Activated CD4-positive, CD25-positive, alpha-beta regulatory T cell treated with anti-CD3 and anti-CD28 coated beads, Interleukin-2, amount 50 U/mL, for 24 hours (primary cell): ENCODE measurements at regions not wholly inside any gene's neighbourhood (a gene's known extent, or its start where the extent isn't known, plus 50 kb on each side); places are given as distances from the start of the nearest gene placed in this dataset.

Experiments used
- ATAC-seq, 2 donors: fragments of 150-1000 bp; cut with Tn5 transposase; one replicate each; pipeline ENCODE4 v1.10.0; 2021; ENCODE audit warnings: mild to moderate bottlenecking in 1 of 2, moderate library complexity in 1 of 2

GRCh38 chr7:12785473-12785872 is 98.0 kb downstream of the ARL4A start:
- ATAC-seq, result no peak

- ATAC-seq, result no peak
Measured at GRCh38 chr7:12786494-12786893, 99.1 kb downstream of the ARL4A start.

- no peak for ATAC-seq
Measured at GRCh38 chr7:12788171-12788570, 100.7 kb downstream of the ARL4A start.

- peak; percentile 17 to 21 for ATAC-seq
Measured at GRCh38 chr7:12788591-12788990, 101.2 kb downstream of the ARL4A start.

- ATAC-seq, result no peak
Measured at GRCh38 chr7:12794722-12795302, 107.4 kb downstream of the ARL4A start.

- no peak for ATAC-seq
Measured at GRCh38 chr7:12796397-12797127, 109.1 kb downstream of the ARL4A start.

GRCh38 chr7:12800486-12800885 is 113.1 kb downstream of the ARL4A start:
- no peak for ATAC-seq

- ATAC-seq, result no peak
Measured at GRCh38 chr7:12801107-12801506, 113.7 kb downstream of the ARL4A start.

- no peak for ATAC-seq
Measured at GRCh38 chr7:12802070-12802469, 114.6 kb downstream of the ARL4A start.

GRCh38 chr7:12803542-12803941 is 116.1 kb downstream of the ARL4A start:
- ATAC-seq, result no peak

GRCh38 chr7:12805518-12805928 is 118.1 kb downstream of the ARL4A start:
- ATAC-seq, result no peak

- no peak for ATAC-seq
Measured at GRCh38 chr7:12805957-12806356, 118.5 kb downstream of the ARL4A start.

GRCh38 chr7:12809476-12809875 is 122.0 kb downstream of the ARL4A start:
- ATAC-seq, result no peak

- ATAC-seq, result no peak
Measured at GRCh38 chr7:12812111-12812510, 124.7 kb downstream of the ARL4A start.

GRCh38 chr7:12814107-12814506 is 126.7 kb downstream of the ARL4A start:
- ATAC-seq, result no peak

GRCh38 chr7:12814828-12815227 is 127.4 kb downstream of the ARL4A start:
- no peak for ATAC-seq

GRCh38 chr7:12815426-12815825 is 128.0 kb downstream of the ARL4A start:
- ATAC-seq, result no peak

- no peak for ATAC-seq
Measured at GRCh38 chr7:12815871-12816270, 128.4 kb downstream of the ARL4A start.

GRCh38 chr7:12820777-12821176 is 133.3 kb downstream of the ARL4A start:
- no peak for ATAC-seq

GRCh38 chr7:12821746-12822145 is 134.3 kb downstream of the ARL4A start:
- ATAC-seq, result no peak

- no peak for ATAC-seq
Measured at GRCh38 chr7:12826079-12826478, 138.6 kb downstream of the ARL4A start.

GRCh38 chr7:12827219-12827821 is 139.9 kb downstream of the ARL4A start:
- no peak for ATAC-seq

GRCh38 chr7:12827920-12828319 is 140.5 kb downstream of the ARL4A start:
- ATAC-seq, result no peak

GRCh38 chr7:12831024-12831423 is 143.6 kb downstream of the ARL4A start:
- ATAC-seq, result no peak
